PC-9 (cell line): ENCODE measurements at regions not wholly inside any gene's neighbourhood (a gene's known extent, or its start where the extent isn't known, plus 50 kb on each side); places are given as distances from the start of the nearest gene placed in this dataset.

ENCODE experiments used
- BruUV-seq: library from RNA; stranded (reverse); fragments of 400-500 nt; replicated peaks from 2 replicates; lab custom pipeline; 2021; lab: Mats Ljungman, UMichigan
- CTCF ChIA-PET: fragments of 300-600 bp; sonication (Branson Sonifier 250); formaldehyde crosslinking; loops from one replicate; lab custom pipeline; 2022; ENCODE audit warnings: antibody characterized with exemption; lab: Charles Lee
- POLR2A ChIA-PET: fragments of 300-600 bp; sonication (Branson Sonifier 250); formaldehyde crosslinking; loops from one replicate; lab custom pipeline; 2022; ENCODE audit warnings: antibody characterized with exemption; ENCODE audit not compliant: unreplicated experiment; lab: Charles Lee
- DNase-seq, 2 experiments: peaks; one replicate each; pipeline versions ENCODE4 v3.0.0 to v3.0.0-alpha.2; 2015 to 2022; ENCODE audit warnings: mixed read lengths in 1 of 2
- H2AFZ ChIP-seq: fragments of 200-600 bp; sonication (generic); 2 replicates; pipeline ENCODE4 v1.8.1; 2017; ENCODE audit warnings: antibody characterized with exemption
- H3F3A ChIP-seq: fragments of 200-600 bp; sonication (generic); 2 replicates; pipeline ENCODE4 v1.8.1; 2017; ENCODE audit warnings: antibody characterized with exemption, mild to moderate bottlenecking, low read depth; ENCODE audit not compliant: insufficient read depth
- H3K27ac ChIP-seq: fragments of 200-600 bp; sonication (generic); 2 replicates; pipeline ENCODE4 v1.6.1; 2016; ENCODE audit warnings: mixed run types
- H3K27me3 ChIP-seq: fragments of 200-600 bp; sonication (generic); 2 replicates; pipeline ENCODE4 v1.6.1; 2016; ENCODE audit warnings: low read depth, mixed run types; ENCODE audit not compliant: insufficient read depth
- H3K36me3 ChIP-seq: fragments of 200-600 bp; sonication (generic); 2 replicates; pipeline ENCODE4 v1.6.1; 2016; ENCODE audit warnings: low read depth, mixed run types
- H3K4me1 ChIP-seq: fragments of 200-600 bp; sonication (generic); replicated peaks from 2 replicates; pipeline ENCODE4 v1.6.1; 2016; ENCODE audit warnings: mixed run types; ENCODE audit not compliant: insufficient read depth
- H3K4me2 ChIP-seq: fragments of 200-600 bp; sonication (generic); 2 replicates; pipeline ENCODE4 v1.6.1; 2017; ENCODE audit warnings: mixed run types
- H3K4me3 ChIP-seq: fragments of 200-600 bp; sonication (generic); 2 replicates; pipeline ENCODE4 v1.6.1; 2016; ENCODE audit warnings: mixed run types
- H3K79me2 ChIP-seq: fragments of 200-600 bp; sonication (generic); 2 replicates; pipeline ENCODE4 v1.6.1; 2017; ENCODE audit warnings: low read depth, mixed run types
- H3K9me2 ChIP-seq: fragments of 200-600 bp; sonication (generic); 2 replicates; pipeline ENCODE4 v1.8.1; 2017; ENCODE audit warnings: mild to moderate bottlenecking; ENCODE audit not compliant: insufficient read depth
- H3K9me3 ChIP-seq: fragments of 200-600 bp; sonication (generic); 2 replicates; pipeline ENCODE4 v1.8.1; 2016; ENCODE audit warnings: low read depth; ENCODE audit not compliant: insufficient read depth
- H4K20me1 ChIP-seq: fragments of 200-600 bp; sonication (generic); 2 replicates; pipeline ENCODE4 v1.8.1; 2017; ENCODE audit not compliant: insufficient read depth
- EZH2 ChIP-seq: fragments of 200-600 bp; sonication (generic); IDR thresholded peaks from 2 replicates; pipeline ENCODE4 v1.8.0; 2017; ENCODE audit warnings: antibody characterized with exemption, low read depth
- intact Hi-C: fragments of 100-400 bp; cut with micrococcal nuclease; formaldehyde crosslinking; loops from one replicate; pipeline ENCODE4 v1.10.0; 2022; ENCODE audit not compliant: unreplicated experiment
- TF ChIP-seq, protein P1 (sequence below): fragments of 200-600 bp; sonication (generic); conservative IDR thresholded peaks from 2 replicates; pipeline ENCODE4 v1.6.1; 2017; ENCODE audit warnings: mixed run types, antibody characterized with exemption, mild to moderate bottlenecking, moderate library complexity

GRCh38 chr2:196233021-196233804 lies 61.8 kb upstream of the STK17B start:
- Histone ChIP-seq H3F3A (peaks cover 19% of the 10 kb centered on the region; the same call in 1 of the 2 replicates), H3K27me3 (no peaks in the 10 kb centered on the region), H3K36me3 (no peaks in the 10 kb centered on the region), H3K4me3 (peak overlapping the region; percentile 23; the same call in 1 of the 2 replicates), H3K79me2 (no peaks in the 10 kb centered on the region), H3K4me2 (peak overlapping the region; percentile 75), H3K4me1 (peaks cover 37% of the 10 kb centered on the region), H3K9me3 (no peaks in the 10 kb centered on the region), H2AFZ (no peak overlapping the region; the same call in 1 of the 2 replicates), H4K20me1 (no peaks in the 10 kb centered on the region), H3K9me2 (no peaks in the 10 kb centered on the region), H3K27ac (peak overlapping the region; percentile 92)
- ChIA-PET CTCF (interaction anchor here (0.5 kb wide), 1 partner anchor 81 kb away, joined by 9 read pairs; no protein-coding TSS in a partner anchor), POLR2A (interaction anchor here (0.6 kb wide), 1 partner anchor 62 kb away, joined by 3 read pairs; no protein-coding TSS in a partner anchor)
- intact Hi-C loops, result loop anchor here (1.0 kb wide), 3 partner anchors 30 to 62 kb away; partner anchors contain the start of gene STK17B
- TF ChIP-seq, protein P1, sequence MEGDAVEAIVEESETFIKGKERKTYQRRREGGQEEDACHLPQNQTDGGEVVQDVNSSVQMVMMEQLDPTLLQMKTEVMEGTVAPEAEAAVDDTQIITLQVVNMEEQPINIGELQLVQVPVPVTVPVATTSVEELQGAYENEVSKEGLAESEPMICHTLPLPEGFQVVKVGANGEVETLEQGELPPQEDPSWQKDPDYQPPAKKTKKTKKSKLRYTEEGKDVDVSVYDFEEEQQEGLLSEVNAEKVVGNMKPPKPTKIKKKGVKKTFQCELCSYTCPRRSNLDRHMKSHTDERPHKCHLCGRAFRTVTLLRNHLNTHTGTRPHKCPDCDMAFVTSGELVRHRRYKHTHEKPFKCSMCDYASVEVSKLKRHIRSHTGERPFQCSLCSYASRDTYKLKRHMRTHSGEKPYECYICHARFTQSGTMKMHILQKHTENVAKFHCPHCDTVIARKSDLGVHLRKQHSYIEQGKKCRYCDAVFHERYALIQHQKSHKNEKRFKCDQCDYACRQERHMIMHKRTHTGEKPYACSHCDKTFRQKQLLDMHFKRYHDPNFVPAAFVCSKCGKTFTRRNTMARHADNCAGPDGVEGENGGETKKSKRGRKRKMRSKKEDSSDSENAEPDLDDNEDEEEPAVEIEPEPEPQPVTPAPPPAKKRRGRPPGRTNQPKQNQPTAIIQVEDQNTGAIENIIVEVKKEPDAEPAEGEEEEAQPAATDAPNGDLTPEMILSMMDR, result no peak
- TF ChIP-seq EZH2, result no peak
- BruUV-seq, result TSS peak; percentile 68
- peak; percentile 51 to 90 for DNase-seq

GRCh38 chr2:196233805-196234475 lies 62.6 kb upstream of the STK17B start:
- H3K27ac ChIP-seq, result peak overlapping the region; percentile 92
- TF ChIP-seq EZH2, result no peak
- TF ChIP-seq, protein P1, result no peak
- no peaks in the 10 kb centered on the region for H3K9me2 ChIP-seq
- no peaks in the 10 kb centered on the region for H4K20me1 ChIP-seq
- H3K4me2 ChIP-seq, result peak overlapping the region; percentile 75
- no peaks in the 10 kb centered on the region for H3K9me3 ChIP-seq
- 0 out of 2 replicates have a peak overlapping the region, but pooled peaks have one; percentile 25 for H2AFZ ChIP-seq
- no peaks in the 10 kb centered on the region for H3K79me2 ChIP-seq
- ChIA-PET POLR2A (interaction anchor here (0.6 kb wide), 1 partner anchor 70 kb away, joined by 3 read pairs; no protein-coding TSS in a partner anchor), CTCF (interaction anchor here (0.5 kb wide), 1 partner anchor 82 kb away, joined by 9 read pairs; no protein-coding TSS in a partner anchor)
- H3K4me3 ChIP-seq, result no peak overlapping the region; the same call in 1 of the 2 replicates
- BruUV-seq, result no TSS peak
- peaks cover 19% of the 10 kb centered on the region; the same call in 1 of the 2 replicates for H3F3A ChIP-seq
- intact Hi-C loops, result loop anchor here (1.0 kb wide), 3 partner anchors 29 to 63 kb away; partner anchors contain the start of gene STK17B
- DNase-seq, result no peak
- no peaks in the 10 kb centered on the region for H3K36me3 ChIP-seq
- H3K4me1 ChIP-seq, result peaks cover 37% of the 10 kb centered on the region
- H3K27me3 ChIP-seq, result no peaks in the 10 kb centered on the region

- H4K20me1 ChIP-seq, result no peaks in the 10 kb centered on the region
- POLR2A ChIA-PET, result interaction anchor here (0.6 kb wide), 1 partner anchor 71 kb away, joined by 3 read pairs; no protein-coding TSS in a partner anchor
- peaks cover 42% of the 10 kb centered on the region for H3K4me1 ChIP-seq
- intact Hi-C loops, result no loop called here
- no peaks in the 10 kb centered on the region for H3K79me2 ChIP-seq
- no peak overlapping the region for H3K4me3 ChIP-seq
- no peaks in the 10 kb centered on the region for H3K9me2 ChIP-seq
- H3K4me2 ChIP-seq, result no peak overlapping the region
- peaks cover 19% of the 10 kb centered on the region; the same call in 1 of the 2 replicates for H3F3A ChIP-seq
- H3K27ac ChIP-seq, result 0 out of 2 replicates have a peak overlapping the region, but pooled peaks have one; percentile 92
- TF ChIP-seq EZH2, result no peak
- TF ChIP-seq, protein P1, result no peak
- no TSS peak for BruUV-seq
- no peak overlapping the region for H2AFZ ChIP-seq
- H3K9me3 ChIP-seq, result no peaks in the 10 kb centered on the region
- peak in 1 of 2 experiments; percentile 38 for DNase-seq
- no peaks in the 10 kb centered on the region for H3K27me3 ChIP-seq
- H3K36me3 ChIP-seq, result no peaks in the 10 kb centered on the region
- CTCF ChIA-PET, result no interaction called here
Measured at GRCh38 chr2:196234672-196235071, 63.3 kb upstream of the STK17B start.
